Muscle of leg (tissue), 3 donors: ENCODE measurements at regions not wholly inside any gene's neighbourhood (a gene's known extent, or its start where the extent isn't known, plus 50 kb on each side); places are given as distances from the start of the nearest gene placed in this dataset.
"Not testable (repeated sequence)": the region's sequence is repeated elsewhere in the genome, so short reads cannot be mapped to it uniquely, and the experiment has no call there.

ENCODE experiments used
- DNase-seq: peaks from one replicate; pipeline ENCODE4 v3.0.0; 2013
- H3K27ac ChIP-seq: one replicate; pipeline ENCODE4 v1.5.1; 2013; ENCODE audit warnings: mild to moderate bottlenecking, low read length, control low read depth
- H3K27me3 ChIP-seq: one replicate; pipeline ENCODE4 v1.6.1; 2013; ENCODE audit warnings: low read length; ENCODE audit not compliant: control insufficient read depth, insufficient read depth
- H3K36me3 ChIP-seq: one replicate; pipeline ENCODE4 v1.6.1; 2013; ENCODE audit warnings: low read length; ENCODE audit not compliant: control insufficient read depth, insufficient read depth
- H3K4me1 ChIP-seq: one replicate; pipeline ENCODE4 v1.6.1; 2013; ENCODE audit warnings: low read length; ENCODE audit not compliant: control insufficient read depth, insufficient read depth
- H3K4me3 ChIP-seq: one replicate; pipeline ENCODE4 v1.5.1; 2013; ENCODE audit warnings: low read length, control low read depth
- H3K9me3 ChIP-seq: replicated peaks from 2 replicates; pipeline ENCODE4 v1.6.1; 2013; ENCODE audit warnings: low read depth, low read length; ENCODE audit not compliant: control insufficient read depth
- WGBS: methylation state at CpG from one replicate; pipeline ENCODE4 v1.1.5; 2013; ENCODE audit warnings: missing lambda C conversion rate; ENCODE audit not compliant: insufficient coverage; 5-methylcytosine and 5-hydroxymethylcytosine counted together

GRCh38 chr18:2147476-2148230, 423.7 kb downstream of the METTL4 start:
- Histone ChIP-seq H3K4me3 (no peak overlapping the region), H3K27me3 (no peaks in the 10 kb centered on the region), H3K27ac (peak overlapping the region; percentile 40), H3K4me1 (no peaks in the 10 kb centered on the region), H3K9me3 (peaks cover 3% of the 10 kb centered on the region), H3K36me3 (no peaks in the 10 kb centered on the region)
- 31% methylated on average over 2 of the region's 8 CpGs for WGBS
- DNase-seq: peak; percentile 93

- DNase-seq: peak; percentile 19
- 40% methylated on average over 4 of the region's 4 CpGs for WGBS
- H3K4me1 ChIP-seq: no peaks in the 10 kb centered on the region
- H3K27me3 ChIP-seq: no peaks in the 10 kb centered on the region
- no peaks in the 10 kb centered on the region for H3K36me3 ChIP-seq
- no peak overlapping the region for H3K4me3 ChIP-seq
- no peak overlapping the region for H3K27ac ChIP-seq
- peaks cover 3% of the 10 kb centered on the region for H3K9me3 ChIP-seq
Measured at GRCh38 chr18:2148823-2149222, 422.5 kb downstream of the METTL4 start.

- Histone ChIP-seq H3K9me3 (no peaks in the 10 kb centered on the region), H3K27ac (no peak overlapping the region), H3K27me3 (no peaks in the 10 kb centered on the region), H3K4me3 (no peak overlapping the region), H3K36me3 (no peaks in the 10 kb centered on the region), H3K4me1 (no peaks in the 10 kb centered on the region)
- no peak for DNase-seq
- WGBS: no CpG with 5 or more reads among the region's 1 CpG
Measured at GRCh38 chr18:2150566-2150965, 420.7 kb downstream of the METTL4 start.

- no CpG with 5 or more reads among the region's 1 CpG for WGBS
- Histone ChIP-seq H3K27me3 (no peaks in the 10 kb centered on the region), H3K9me3 (no peaks in the 10 kb centered on the region), H3K27ac (no peak overlapping the region), H3K4me1 (no peaks in the 10 kb centered on the region), H3K4me3 (no peak overlapping the region), H3K36me3 (no peaks in the 10 kb centered on the region)
- DNase-seq: no peak
Measured at GRCh38 chr18:2154278-2154677, 417.0 kb downstream of the METTL4 start.

- no CpG with 5 or more reads among the region's 7 CpGs for WGBS
- Histone ChIP-seq H3K27me3 (no peaks in the 10 kb centered on the region), H3K9me3 (no peaks in the 10 kb centered on the region), H3K4me3 (no peak overlapping the region), H3K4me1 (no peaks in the 10 kb centered on the region), H3K36me3 (no peaks in the 10 kb centered on the region), H3K27ac (no peak overlapping the region)
- DNase-seq: peak; percentile 69
Measured at GRCh38 chr18:2164644-2165550, 406.4 kb downstream of the METTL4 start.

GRCh38 chr18:2166876-2167275, 404.4 kb downstream of the METTL4 start:
- not testable (repeated sequence) for H3K27me3 ChIP-seq, H3K27ac ChIP-seq, H3K36me3 ChIP-seq, H3K4me1 ChIP-seq, H3K9me3 ChIP-seq, DNase-seq, H3K4me3 ChIP-seq
- 93% methylated on average over 3 of the region's 9 CpGs for WGBS

- WGBS: no CpG with 5 or more reads among the region's 5 CpGs
- H3K27me3 ChIP-seq: no peaks in the 10 kb centered on the region
- no peaks in the 10 kb centered on the region for H3K9me3 ChIP-seq
- no peak overlapping the region for H3K4me3 ChIP-seq
- H3K36me3 ChIP-seq: no peaks in the 10 kb centered on the region
- H3K4me1 ChIP-seq: no peaks in the 10 kb centered on the region
- DNase-seq: no peak
- no peak overlapping the region for H3K27ac ChIP-seq
Measured at GRCh38 chr18:2168022-2168421, 403.3 kb downstream of the METTL4 start.

GRCh38 chr18:2169656-2170055, 401.6 kb downstream of the METTL4 start:
- H3K27me3 ChIP-seq: no peaks in the 10 kb centered on the region
- no peaks in the 10 kb centered on the region for H3K9me3 ChIP-seq
- no peaks in the 10 kb centered on the region for H3K4me1 ChIP-seq
- no peak for DNase-seq
- no peaks in the 10 kb centered on the region for H3K36me3 ChIP-seq
- no peak overlapping the region for H3K4me3 ChIP-seq
- H3K27ac ChIP-seq: no peak overlapping the region

- DNase-seq: no peak
Measured at GRCh38 chr18:2171840-2172625, 399.3 kb downstream of the METTL4 start.

GRCh38 chr18:2172881-2173280, 398.4 kb downstream of the METTL4 start:
- H3K4me3 ChIP-seq: no peak overlapping the region
- no peak overlapping the region for H3K27ac ChIP-seq
- H3K9me3 ChIP-seq: no peaks in the 10 kb centered on the region
- H3K27me3 ChIP-seq: no peaks in the 10 kb centered on the region
- H3K4me1 ChIP-seq: no peaks in the 10 kb centered on the region
- H3K36me3 ChIP-seq: no peaks in the 10 kb centered on the region
- DNase-seq: peak; percentile 60
- no CpG with 5 or more reads among the region's 2 CpGs for WGBS

More at GRCh38 chr18:2171840-2172625, 399.3 kb downstream of the METTL4 start:
- WGBS: 63% methylated on average over 2 of the region's 5 CpGs
- Histone ChIP-seq H3K9me3 (no peaks in the 10 kb centered on the region), H3K27me3 (no peaks in the 10 kb centered on the region), H3K36me3 (no peaks in the 10 kb centered on the region), H3K27ac (no peak overlapping the region), H3K4me3 (no peak overlapping the region), H3K4me1 (no peaks in the 10 kb centered on the region)
